ENCODE measurements at regions not wholly inside any gene's neighbourhood (a gene's known extent, or its start where the extent isn't known, plus 50 kb on each side); places are given as distances from the start of the nearest gene placed in this dataset.

DNA sequence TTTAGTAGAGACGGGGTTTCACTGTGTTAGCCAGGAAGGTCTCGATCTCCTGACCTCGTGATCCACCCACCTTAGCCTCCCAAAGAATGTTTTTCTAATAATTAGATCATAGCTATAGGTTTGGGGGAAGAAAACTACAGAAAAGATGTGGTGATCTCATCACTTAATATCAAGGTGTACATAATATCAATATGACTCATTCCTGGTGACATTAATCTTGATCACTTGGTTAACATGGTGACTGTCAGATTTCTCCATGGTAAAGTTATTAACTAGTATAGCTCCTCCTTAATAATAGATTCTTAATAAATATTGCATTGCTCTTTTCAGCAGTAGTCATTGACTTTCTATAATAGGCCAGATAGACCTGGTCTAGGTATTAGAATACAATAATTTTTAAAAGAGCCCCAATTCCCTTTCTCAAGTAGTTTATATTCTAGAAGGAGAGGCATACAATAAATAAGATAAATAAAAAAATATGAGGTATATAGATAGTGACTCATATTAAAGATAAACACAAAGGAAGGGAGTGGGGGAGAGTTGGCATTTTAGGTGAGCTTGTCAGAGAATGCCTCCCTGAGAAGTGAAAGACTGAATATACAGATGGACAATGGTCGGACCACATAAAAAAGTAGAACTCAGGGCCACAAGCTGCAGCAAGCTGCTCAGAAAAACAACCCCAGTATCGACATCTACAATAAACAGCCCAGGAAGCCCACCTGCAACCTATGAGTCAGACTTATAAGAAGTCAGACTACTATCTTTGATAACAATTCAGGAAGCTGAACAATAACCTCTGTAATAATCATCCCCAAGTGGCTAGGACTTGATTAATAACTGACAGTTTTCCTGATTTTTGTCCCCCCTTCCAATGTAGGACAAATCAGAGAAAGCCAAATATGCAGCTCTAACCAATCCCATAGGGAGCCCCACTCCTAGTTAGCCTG is 210.8 kb downstream of the RFC3 start:
- no peak overlapping the region for H3K27ac ChIP-seq (replicated peaks)
- no peaks in the 10 kb centered on the region for H3K27me3 ChIP-seq (ENCODE audit: insufficient read depth, poor library complexity, severe bottlenecking)
- no peak for DNase-seq (ENCODE audit: low read depth in 1 of 2, low spot score in 1 of 2)
- TF ChIP-seq POLR2AphosphoS5 (IDR thresholded peaks at IDR 0.05; ENCODE audit: low read depth) = no peak
- H3K4me3 ChIP-seq (replicated peaks; ENCODE audit: insufficient read depth, low read length) = no peak overlapping the region

DNA sequence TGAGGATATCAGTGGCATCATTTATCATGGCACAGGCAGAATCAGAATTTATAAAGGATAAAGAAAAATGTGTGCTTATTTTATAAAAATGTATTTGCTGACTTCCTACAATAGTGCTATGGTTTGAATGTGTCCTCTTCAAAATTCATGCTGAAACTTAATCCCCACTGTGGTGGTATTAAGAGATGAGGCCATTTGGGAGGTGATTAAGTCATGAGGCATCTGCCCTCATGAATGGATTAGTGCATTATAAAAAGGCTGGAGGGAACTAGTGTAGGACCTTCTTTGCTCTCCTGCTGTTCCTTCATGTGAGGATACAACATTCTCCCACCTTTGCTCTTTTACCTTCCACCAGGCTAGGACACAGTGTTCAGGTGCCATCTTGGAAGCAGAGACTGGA is 212.8 kb downstream of the RFC3 start:
- Histone ChIP-seq H3K4me3 (replicated peaks; ENCODE audit: insufficient read depth, low read length) (no peak overlapping the region), H3K27ac (replicated peaks) (no peak overlapping the region), H3K27me3 (ENCODE audit: insufficient read depth, poor library complexity, severe bottlenecking) (no peaks in the 10 kb centered on the region)
- no peak for DNase-seq (ENCODE audit: low read depth in 1 of 2, low spot score in 1 of 2)
- no peak for TF ChIP-seq SPI1 (IDR thresholded peaks at IDR 0.05; ENCODE audit: borderline replicate concordance, low read depth)
- no peak for TF ChIP-seq POLR2AphosphoS5 (IDR thresholded peaks at IDR 0.05; ENCODE audit: low read depth)
- TF ChIP-seq, protein P1, sequence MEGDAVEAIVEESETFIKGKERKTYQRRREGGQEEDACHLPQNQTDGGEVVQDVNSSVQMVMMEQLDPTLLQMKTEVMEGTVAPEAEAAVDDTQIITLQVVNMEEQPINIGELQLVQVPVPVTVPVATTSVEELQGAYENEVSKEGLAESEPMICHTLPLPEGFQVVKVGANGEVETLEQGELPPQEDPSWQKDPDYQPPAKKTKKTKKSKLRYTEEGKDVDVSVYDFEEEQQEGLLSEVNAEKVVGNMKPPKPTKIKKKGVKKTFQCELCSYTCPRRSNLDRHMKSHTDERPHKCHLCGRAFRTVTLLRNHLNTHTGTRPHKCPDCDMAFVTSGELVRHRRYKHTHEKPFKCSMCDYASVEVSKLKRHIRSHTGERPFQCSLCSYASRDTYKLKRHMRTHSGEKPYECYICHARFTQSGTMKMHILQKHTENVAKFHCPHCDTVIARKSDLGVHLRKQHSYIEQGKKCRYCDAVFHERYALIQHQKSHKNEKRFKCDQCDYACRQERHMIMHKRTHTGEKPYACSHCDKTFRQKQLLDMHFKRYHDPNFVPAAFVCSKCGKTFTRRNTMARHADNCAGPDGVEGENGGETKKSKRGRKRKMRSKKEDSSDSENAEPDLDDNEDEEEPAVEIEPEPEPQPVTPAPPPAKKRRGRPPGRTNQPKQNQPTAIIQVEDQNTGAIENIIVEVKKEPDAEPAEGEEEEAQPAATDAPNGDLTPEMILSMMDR (IDR thresholded peaks at IDR 0.05; ENCODE audit: insufficient read depth, low read length) = no peak
- TF ChIP-seq, protein P2, sequence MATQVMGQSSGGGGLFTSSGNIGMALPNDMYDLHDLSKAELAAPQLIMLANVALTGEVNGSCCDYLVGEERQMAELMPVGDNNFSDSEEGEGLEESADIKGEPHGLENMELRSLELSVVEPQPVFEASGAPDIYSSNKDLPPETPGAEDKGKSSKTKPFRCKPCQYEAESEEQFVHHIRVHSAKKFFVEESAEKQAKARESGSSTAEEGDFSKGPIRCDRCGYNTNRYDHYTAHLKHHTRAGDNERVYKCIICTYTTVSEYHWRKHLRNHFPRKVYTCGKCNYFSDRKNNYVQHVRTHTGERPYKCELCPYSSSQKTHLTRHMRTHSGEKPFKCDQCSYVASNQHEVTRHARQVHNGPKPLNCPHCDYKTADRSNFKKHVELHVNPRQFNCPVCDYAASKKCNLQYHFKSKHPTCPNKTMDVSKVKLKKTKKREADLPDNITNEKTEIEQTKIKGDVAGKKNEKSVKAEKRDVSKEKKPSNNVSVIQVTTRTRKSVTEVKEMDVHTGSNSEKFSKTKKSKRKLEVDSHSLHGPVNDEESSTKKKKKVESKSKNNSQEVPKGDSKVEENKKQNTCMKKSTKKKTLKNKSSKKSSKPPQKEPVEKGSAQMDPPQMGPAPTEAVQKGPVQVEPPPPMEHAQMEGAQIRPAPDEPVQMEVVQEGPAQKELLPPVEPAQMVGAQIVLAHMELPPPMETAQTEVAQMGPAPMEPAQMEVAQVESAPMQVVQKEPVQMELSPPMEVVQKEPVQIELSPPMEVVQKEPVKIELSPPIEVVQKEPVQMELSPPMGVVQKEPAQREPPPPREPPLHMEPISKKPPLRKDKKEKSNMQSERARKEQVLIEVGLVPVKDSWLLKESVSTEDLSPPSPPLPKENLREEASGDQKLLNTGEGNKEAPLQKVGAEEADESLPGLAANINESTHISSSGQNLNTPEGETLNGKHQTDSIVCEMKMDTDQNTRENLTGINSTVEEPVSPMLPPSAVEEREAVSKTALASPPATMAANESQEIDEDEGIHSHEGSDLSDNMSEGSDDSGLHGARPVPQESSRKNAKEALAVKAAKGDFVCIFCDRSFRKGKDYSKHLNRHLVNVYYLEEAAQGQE (IDR thresholded peaks at IDR 0.05; ENCODE audit: insufficient replicate concordance, low read depth) = no peak
- no peak for TF ChIP-seq GABPA (IDR thresholded peaks at IDR 0.05; ENCODE audit: low read depth)

GRCh38 chr13:34031610-34032009 is 213.7 kb downstream of the RFC3 start:
- H3K4me3 ChIP-seq (replicated peaks; ENCODE audit: insufficient read depth, low read length) = no peak overlapping the region
- TF ChIP-seq GABPA (IDR thresholded peaks at IDR 0.05; ENCODE audit: low read depth) (no peak), SPI1 (IDR thresholded peaks at IDR 0.05; ENCODE audit: borderline replicate concordance, low read depth) (no peak), POLR2AphosphoS5 (IDR thresholded peaks at IDR 0.05; ENCODE audit: low read depth) (no peak)
- TF ChIP-seq, protein P2 (IDR thresholded peaks at IDR 0.05; ENCODE audit: insufficient replicate concordance, low read depth) = no peak
- TF ChIP-seq, protein P1 (IDR thresholded peaks at IDR 0.05; ENCODE audit: insufficient read depth, low read length) = no peak
- no peak overlapping the region for H3K27ac ChIP-seq (replicated peaks)
- DNase-seq (ENCODE audit: low read depth in 1 of 2, low spot score in 1 of 2) = no peak
- no peaks in the 10 kb centered on the region for H3K27me3 ChIP-seq (ENCODE audit: insufficient read depth, poor library complexity, severe bottlenecking)

- Histone ChIP-seq H3K27me3 (ENCODE audit: insufficient read depth, poor library complexity, severe bottlenecking) (no peaks in the 10 kb centered on the region), H3K27ac (replicated peaks) (no peak overlapping the region), H3K4me3 (replicated peaks; ENCODE audit: insufficient read depth, low read length) (no peak overlapping the region)
- DNase-seq (ENCODE audit: low read depth in 1 of 2, low spot score in 1 of 2) = no peak
- TF ChIP-seq SPI1 (IDR thresholded peaks at IDR 0.05; ENCODE audit: borderline replicate concordance, low read depth) = no peak
- TF ChIP-seq POLR2AphosphoS5 (IDR thresholded peaks at IDR 0.05; ENCODE audit: low read depth) = no peak
- TF ChIP-seq, protein P1 (IDR thresholded peaks at IDR 0.05; ENCODE audit: insufficient read depth, low read length) = no peak
- TF ChIP-seq, protein P2 (IDR thresholded peaks at IDR 0.05; ENCODE audit: insufficient replicate concordance, low read depth) = no peak
- TF ChIP-seq GABPA (IDR thresholded peaks at IDR 0.05; ENCODE audit: low read depth) = no peak
These were observed 216.5 kb downstream of the RFC3 start for GRCh38 chr13:34034411-34034810.

Measured in HL-60 (cell line).